Motor neuron (in vitro differentiated cells): ENCODE measurements at regions not wholly inside any gene's neighbourhood (a gene's known extent, or its start where the extent isn't known, plus 50 kb on each side); places are given as distances from the start of the nearest gene placed in this dataset.

ENCODE experiments used
- ATAC-seq, 8 experiments: fragments of 200-7000 bp; cut with Tn5 transposase; replicated peaks in 6 of 8; 2 replicates each; pipeline ENCODE4 v1.8.0; 2021; ENCODE audit warnings: mild to moderate bottlenecking in 8 of 8, moderate library complexity in 8 of 8
- H3K27ac ChIP-seq, 2 donors: fragments of 250-450 bp; sonication (Bioruptor Pico); 2 replicates each; pipeline ENCODE4 v1.9.0; 2021; ENCODE audit warnings: antibody characterized with exemption in 2 of 2, mild to moderate bottlenecking in 2 of 2, moderate library complexity in 1 of 2
- H3K4me1 ChIP-seq, 2 donors: fragments of 250-450 bp; sonication (Bioruptor Pico); replicated peaks in 1 of 2; 2 replicates each; pipeline ENCODE4 v1.6.1; 2021; ENCODE audit warnings: antibody characterized with exemption in 2 of 2, mild to moderate bottlenecking in 2 of 2, moderate library complexity in 1 of 2
- H3K4me3 ChIP-seq, 5 donors: fragments of 250-450 bp; sonication (Bioruptor Pico); 2 replicates each; pipeline ENCODE4 v1.9.0; 2021; ENCODE audit warnings: antibody characterized with exemption in 5 of 5, mild to moderate bottlenecking in 5 of 5, moderate library complexity in 4 of 5
- WGBS, 10 experiments: fragments of 450-650 bp; shearing (Covaris generic); methylation state at CpG; one replicate each; pipeline ENCODE4 v1.0.0; 2022; 5-methylcytosine and 5-hydroxymethylcytosine counted together
- in situ Hi-C, 9 experiments: fragments of 400-800 bp; cut with MboI; loops; one replicate each; pipeline ENCODE4 v1.15.0; 2021; ENCODE audit warnings: low sequenced_read_pairs in 9 of 9, low pct_unique_long_range_greater_than_20kb in 2 of 9; ENCODE audit not compliant: unreplicated experiment in 9 of 9

DNA sequence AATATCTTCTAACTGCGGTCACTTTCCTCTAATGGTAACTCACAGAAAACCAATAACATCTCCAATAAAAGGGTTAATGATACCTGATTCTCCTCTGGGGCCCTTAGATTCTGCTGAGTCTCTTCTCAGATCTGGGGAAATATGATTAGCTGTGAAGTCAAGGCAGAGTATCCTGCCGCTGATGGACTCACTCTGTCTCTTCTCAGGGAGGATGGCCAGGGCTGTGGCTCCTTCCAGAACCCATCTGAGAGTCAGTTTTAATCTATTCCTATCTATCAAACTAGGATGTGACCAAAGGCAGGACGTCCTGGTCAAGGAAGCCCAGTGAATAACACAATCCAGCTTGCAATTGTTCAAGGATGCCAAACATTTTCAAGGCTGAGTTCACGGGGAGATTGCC lies 109.8 kb downstream of the SLC10A2 start:
- Histone ChIP-seq H3K4me1 (peaks cover 2 to 36% of the 10 kb centered on the region in 2 donors), H3K27ac (no peak overlapping the region), H3K4me3 (no peak overlapping the region)
- 0 to 100% (median 65%) methylated on average over 1 to 4 of the region's 4 CpGs; no CpG with 5 or more reads in 1 of the 10 experiments for WGBS, 10 experiments
- in situ Hi-C loops: no loop called here
- no peak for ATAC-seq

DNA sequence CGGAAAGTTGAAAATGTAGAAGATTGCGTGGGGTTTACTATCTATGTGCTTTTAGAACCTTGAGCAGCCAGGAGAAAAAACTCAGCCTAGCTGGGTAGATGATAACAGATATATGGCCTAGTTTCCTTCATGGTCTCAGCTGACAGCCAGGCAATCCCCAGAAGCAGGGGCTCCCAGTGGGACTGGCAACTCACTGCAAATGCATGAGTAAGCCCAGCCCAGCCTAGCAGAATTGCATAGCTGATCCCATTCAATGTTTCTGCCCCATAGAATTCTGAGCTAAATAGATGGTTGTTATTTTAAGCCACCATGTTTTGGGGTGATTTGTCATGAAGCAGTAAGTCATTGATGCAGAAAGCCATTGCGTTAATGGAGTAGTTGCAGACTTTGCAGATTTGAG lies 108.5 kb downstream of the ERCC5 start:
- 12 to 71% (median 45%) methylated on average over 1 to 3 of the region's 3 CpGs; no CpG with 5 or more reads in 2 of the 10 experiments for WGBS, 10 experiments
- peak in 5 of 8 experiments; percentile 77 to 99 (median 99) for ATAC-seq
- no peak overlapping the region for H3K4me3 ChIP-seq
- in situ Hi-C loops: no loop called here
- H3K27ac ChIP-seq: no peak overlapping the region
- peaks cover 2 to 30% of the 10 kb centered on the region in 2 donors for H3K4me1 ChIP-seq

DNA sequence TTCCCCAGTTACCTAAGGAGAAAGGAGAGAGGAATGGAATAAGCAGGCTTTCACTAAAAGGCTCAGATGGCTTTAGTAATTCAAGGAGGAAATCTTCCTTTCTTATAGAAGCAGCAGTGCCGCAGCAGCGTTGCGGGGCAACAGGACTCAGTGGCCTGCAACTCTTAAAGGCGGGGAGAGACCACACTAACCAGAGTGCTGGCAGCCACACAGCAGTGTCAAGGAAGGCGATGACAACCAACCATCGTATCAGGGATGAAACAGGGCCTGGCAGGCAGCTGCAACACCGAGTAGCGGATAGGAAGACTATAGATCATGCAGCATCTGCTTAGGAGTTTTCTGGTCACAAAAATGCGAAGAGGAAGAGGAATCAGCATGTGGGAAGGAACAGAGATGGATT lies 106.0 kb downstream of the ERCC5 start:
- ATAC-seq: no peak
- 13 to 97% (median 75%) methylated on average over 3 to 9 of the region's 9 CpGs; no CpG with 5 or more reads in 1 of the 10 experiments for WGBS, 10 experiments
- Histone ChIP-seq H3K4me1 (peaks cover 2 to 45% of the 10 kb centered on the region in 2 donors), H3K4me3 (no peak overlapping the region), H3K27ac (no peak overlapping the region)
- in situ Hi-C loops: no loop called here

DNA sequence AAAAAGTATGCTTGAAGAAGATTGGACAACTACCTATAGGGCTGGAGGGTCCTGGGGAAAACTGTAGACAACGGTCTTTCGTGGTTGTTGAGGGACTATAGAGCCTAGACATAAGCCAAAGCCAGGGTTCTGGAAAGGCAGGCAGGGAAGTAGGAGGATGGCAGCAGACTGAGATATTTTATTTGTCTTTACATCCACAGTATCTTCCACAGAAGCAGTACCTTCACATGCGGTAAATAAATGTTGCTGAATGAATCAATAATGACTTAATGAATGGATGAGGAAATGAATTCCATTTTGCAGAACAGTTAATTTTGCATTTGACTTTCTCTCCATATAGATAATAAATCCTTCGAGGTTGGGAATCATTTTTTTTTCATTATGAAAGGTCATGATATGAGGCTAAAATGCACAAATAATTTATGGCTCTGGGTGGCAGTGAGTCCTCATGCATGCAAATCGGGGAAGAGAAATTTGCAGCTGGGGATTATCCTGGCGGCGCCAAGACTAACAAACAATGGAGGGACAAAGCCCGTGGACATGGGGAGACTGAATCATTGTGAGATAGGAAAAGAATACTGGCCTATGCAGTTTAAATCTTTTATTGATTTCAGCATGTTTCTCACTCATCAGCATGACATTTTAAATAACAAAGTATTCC lies 102.0 kb downstream of the ERCC5 start:
- in situ Hi-C loops: loop anchor here in 1 of 9 experiments (25.0 kb wide), 1 partner anchor 189 kb away; no protein-coding TSS in a partner anchor
- Histone ChIP-seq H3K4me3 (no peak overlapping the region), H3K27ac (no peak overlapping the region), H3K4me1 (peaks cover 0 to 42% of the 10 kb centered on the region in 2 donors)
- WGBS, 10 experiments: 6 to 82% (median 39%) methylated on average over 1 to 8 of the region's 8 CpGs
- ATAC-seq: peak in 7 of 8 experiments; percentile 45 to 97 (median 95)

DNA sequence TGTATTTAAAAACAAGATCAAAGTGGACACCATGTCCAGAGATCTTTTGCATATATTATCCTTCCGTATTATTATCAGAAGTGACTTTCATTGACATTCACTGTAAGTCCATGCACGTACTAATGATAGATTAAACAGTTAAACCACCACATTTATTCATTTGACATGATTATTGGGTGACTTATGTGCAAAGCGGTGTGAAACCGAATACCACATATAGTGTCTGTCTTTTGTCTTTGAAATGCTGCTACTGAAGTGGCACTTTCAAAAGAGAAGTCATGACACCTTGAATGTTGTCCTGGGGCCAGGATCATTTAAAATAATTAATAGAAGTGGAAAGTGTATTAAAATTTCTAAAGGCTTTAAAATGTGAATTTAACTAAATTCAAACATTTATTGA lies 100.1 kb downstream of the ERCC5 start:
- Histone ChIP-seq H3K4me1 (peaks cover 0 to 42% of the 10 kb centered on the region in 2 donors), H3K4me3 (no peak overlapping the region), H3K27ac (no peak overlapping the region)
- WGBS, 10 experiments: 19 to 100% (median 67%) methylated on average over 2 to 4 of the region's 4 CpGs; no CpG with 5 or more reads in 1 of the 10 experiments
- no peak for ATAC-seq
- in situ Hi-C loops: loop anchor here in 1 of 9 experiments (25.0 kb wide), 1 partner anchor 191 kb away; no protein-coding TSS in a partner anchor

DNA sequence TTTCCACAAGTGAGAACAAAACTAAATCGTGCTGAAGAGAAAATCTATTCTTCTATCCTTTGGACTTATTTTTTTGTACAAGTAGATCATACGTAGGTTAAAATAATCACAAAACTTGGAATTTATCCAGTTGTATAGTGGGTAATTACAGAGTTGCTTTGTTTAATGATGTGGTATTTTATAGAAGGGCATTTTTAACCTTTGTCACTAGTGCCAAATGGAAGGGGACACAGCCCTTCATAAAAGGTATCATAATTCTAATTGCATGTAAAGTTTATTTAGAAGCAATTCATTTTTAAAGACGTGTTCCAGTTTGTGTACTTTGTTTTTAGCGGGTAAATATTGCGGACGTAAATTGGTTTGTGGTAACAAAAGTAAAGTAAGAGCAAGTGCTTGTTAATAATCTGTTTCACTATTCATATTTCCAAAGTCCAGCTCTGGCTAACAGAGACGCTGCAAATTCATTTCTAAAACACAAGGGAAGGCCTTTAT lies 99.5 kb downstream of the ERCC5 start:
- in situ Hi-C loops: loop anchor here in 1 of 9 experiments (25.0 kb wide), 1 partner anchor 192 kb away; no protein-coding TSS in a partner anchor
- no peak for ATAC-seq
- Histone ChIP-seq H3K4me3 (no peak overlapping the region), H3K27ac (no peak overlapping the region), H3K4me1 (peaks cover 0 to 42% of the 10 kb centered on the region in 2 donors)
- 10 to 100% (median 84%) methylated on average over 2 to 7 of the region's 7 CpGs; no CpG with 5 or more reads in 1 of the 10 experiments for WGBS, 10 experiments

DNA sequence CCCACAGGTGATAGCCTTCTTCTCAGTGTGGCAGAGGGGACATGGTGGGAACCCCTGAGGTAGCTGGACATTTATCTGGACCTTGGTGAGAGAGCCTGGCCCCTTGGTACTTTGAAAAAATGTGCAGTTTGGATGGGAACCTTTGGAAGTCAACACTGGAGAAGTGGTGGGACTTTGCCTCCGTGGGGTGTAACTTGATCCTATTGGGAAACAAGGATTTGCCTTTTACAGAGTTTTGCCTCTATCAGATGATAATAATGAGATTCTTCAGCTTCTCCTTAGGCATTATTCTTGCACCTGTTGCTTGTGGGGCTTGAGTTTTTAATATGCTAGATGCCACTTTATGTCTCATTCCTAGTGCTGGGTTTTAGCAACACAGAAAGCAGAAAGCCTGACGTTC lies 99.0 kb downstream of the ERCC5 start:
- no peak overlapping the region for H3K4me3 ChIP-seq
- H3K4me1 ChIP-seq: peaks cover 0 to 42% of the 10 kb centered on the region in 2 donors
- in situ Hi-C loops: loop anchor here in 1 of 9 experiments (25.0 kb wide), 1 partner anchor 192 kb away; no protein-coding TSS in a partner anchor
- ATAC-seq: no peak
- H3K27ac ChIP-seq: no peak overlapping the region
- 0 to 90% (median 71%) methylated on average over 1 to 2 of the region's 2 CpGs; no CpG with 5 or more reads in 1 of the 10 experiments for WGBS, 10 experiments

DNA sequence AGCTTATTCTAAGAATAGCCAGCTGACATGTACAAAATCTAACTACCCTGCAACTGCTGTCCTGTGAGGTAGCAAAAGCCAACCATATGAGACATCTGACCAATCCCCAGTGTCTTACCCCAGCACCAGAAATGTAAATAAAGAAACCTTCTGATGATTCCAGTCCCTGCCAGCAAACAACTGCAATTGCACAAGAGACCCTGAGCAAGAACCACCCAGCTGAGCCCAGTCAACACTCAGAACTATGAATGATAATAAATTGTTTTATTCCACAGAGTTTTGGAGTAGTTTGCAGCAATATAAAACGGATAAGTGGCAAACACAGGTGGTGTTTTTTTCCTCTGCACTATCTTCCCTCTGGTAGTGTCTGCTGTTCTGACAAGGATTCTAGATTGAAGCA lies 94.9 kb downstream of the ERCC5 start:
- Histone ChIP-seq H3K4me3 (no peak overlapping the region), H3K4me1 (peaks cover 0 to 5% of the 10 kb centered on the region in 2 donors), H3K27ac (no peak overlapping the region)
- in situ Hi-C loops: loop anchor here in 1 of 9 experiments (25.0 kb wide), 1 partner anchor 197 kb away; no protein-coding TSS in a partner anchor
- 0 to 100% (median 83%) methylated on average over 1 of the region's 1 CpG; no CpG with 5 or more reads in 3 of the 10 experiments for WGBS, 10 experiments
- ATAC-seq: no peak

DNA sequence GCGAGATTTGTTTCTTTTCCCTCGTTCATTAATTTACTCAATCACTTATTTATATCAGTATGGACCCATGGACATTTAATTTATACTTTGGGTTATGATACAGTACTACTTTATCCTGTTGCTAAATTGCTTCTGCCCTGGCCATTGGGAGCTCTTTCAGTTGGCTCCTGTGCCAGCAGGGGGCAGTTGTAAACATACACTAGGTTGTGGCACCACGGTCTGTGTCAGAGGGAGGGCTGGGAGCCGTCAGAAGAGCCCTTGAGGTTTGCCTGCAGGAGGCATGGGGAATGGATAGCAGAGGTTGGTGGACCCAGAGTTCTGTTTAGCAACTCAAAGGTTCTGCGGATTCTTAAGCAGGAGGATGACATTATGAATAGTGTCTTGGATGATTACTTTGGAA lies 94.3 kb downstream of the ERCC5 start:
- in situ Hi-C loops: loop anchor here in 1 of 9 experiments (25.0 kb wide), 1 partner anchor 197 kb away; no protein-coding TSS in a partner anchor
- WGBS, 10 experiments: 13 to 100% (median 84%) methylated on average over 1 to 5 of the region's 5 CpGs
- H3K4me1 ChIP-seq: no peaks in the 10 kb centered on the region
- ATAC-seq: no peak
- H3K27ac ChIP-seq: no peak overlapping the region
- H3K4me3 ChIP-seq: no peak overlapping the region

DNA sequence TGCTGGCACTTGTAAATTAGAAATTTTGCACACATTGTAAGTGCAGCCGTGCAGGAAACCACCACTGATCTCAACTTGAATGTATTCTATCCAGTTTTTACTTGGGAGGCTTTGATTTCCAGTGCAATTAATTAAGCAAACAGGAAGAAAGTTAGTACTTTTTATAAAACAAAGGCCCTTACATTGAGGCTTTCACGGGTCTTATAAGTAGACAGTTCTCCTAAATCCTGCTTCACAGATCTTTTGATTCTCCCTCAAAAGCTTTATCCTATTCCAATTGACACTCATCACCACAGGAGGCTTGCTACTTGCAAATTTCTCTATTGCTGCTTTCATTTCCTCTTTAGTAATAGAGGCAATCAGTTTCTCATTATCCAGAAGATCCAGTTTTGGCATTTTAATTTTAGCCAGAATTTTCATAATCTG lies 90.1 kb downstream of the ERCC5 start:
- peaks cover 0 to 6% of the 10 kb centered on the region in 2 donors for H3K4me1 ChIP-seq
- in situ Hi-C loops: loop anchor here in 1 of 9 experiments (25.0 kb wide), 1 partner anchor 201 kb away; no protein-coding TSS in a partner anchor
- no peak overlapping the region for H3K27ac ChIP-seq
- H3K4me3 ChIP-seq: no peak overlapping the region
- ATAC-seq: no peak
- 0 to 50% (median 27%) methylated on average over 1 to 2 of the region's 2 CpGs; no CpG with 5 or more reads in 3 of the 10 experiments for WGBS, 10 experiments

DNA sequence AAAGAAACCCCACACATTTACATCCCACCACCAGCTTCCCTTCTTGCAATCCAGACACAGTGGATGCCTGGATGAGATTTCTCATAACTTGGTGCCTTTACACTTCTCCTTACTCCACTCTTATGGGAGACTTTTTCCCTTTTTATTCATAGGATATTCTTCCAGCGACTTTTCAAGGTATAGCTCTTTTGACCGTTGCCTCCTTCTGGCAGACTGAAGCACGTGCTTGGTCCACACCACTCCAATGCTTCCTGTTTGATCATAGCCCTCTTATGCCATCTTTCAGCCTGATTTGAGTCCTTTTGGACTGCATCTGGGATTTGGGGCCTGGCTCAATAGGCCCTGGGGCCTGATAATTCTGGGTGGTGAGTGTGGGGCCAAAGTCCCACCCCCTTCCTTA lies 87.7 kb downstream of the ERCC5 start:
- 23 to 100% (median 88%) methylated on average over 1 to 3 of the region's 3 CpGs; no CpG with 5 or more reads in 3 of the 10 experiments for WGBS, 10 experiments
- Histone ChIP-seq H3K4me1 (peaks cover 0 to 6% of the 10 kb centered on the region in 2 donors), H3K27ac (no peak overlapping the region), H3K4me3 (no peak overlapping the region)
- no peak for ATAC-seq
- in situ Hi-C loops: loop anchor here in 1 of 9 experiments (25.0 kb wide), 1 partner anchor 204 kb away; no protein-coding TSS in a partner anchor

DNA sequence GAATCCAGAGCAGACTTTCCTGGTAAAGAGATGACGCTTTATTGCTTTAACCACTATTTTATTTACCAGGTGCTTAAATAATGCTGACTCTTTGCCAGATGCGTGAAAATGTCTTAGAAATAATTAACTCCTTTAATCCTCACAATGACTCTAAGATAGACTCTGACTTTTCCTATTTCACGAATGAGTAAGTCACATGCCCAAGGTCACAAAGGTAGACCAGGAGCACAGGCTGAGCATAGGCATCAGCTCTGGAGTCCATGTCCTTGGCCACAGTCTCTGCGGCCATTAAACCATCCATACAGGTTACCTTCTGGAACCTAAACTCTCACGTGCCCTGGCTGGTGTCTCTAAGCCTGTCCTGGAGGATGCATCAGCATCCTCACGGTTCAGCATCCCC lies 87.3 kb downstream of the ERCC5 start:
- 10 to 94% (median 87%) methylated on average over 2 to 6 of the region's 6 CpGs; no CpG with 5 or more reads in 1 of the 10 experiments for WGBS, 10 experiments
- H3K4me1 ChIP-seq: peaks cover 0 to 6% of the 10 kb centered on the region in 2 donors
- H3K27ac ChIP-seq: no peak overlapping the region
- no peak overlapping the region for H3K4me3 ChIP-seq
- in situ Hi-C loops: loop anchor here in 1 of 9 experiments (25.0 kb wide), 1 partner anchor 204 kb away; no protein-coding TSS in a partner anchor
- ATAC-seq: no peak

DNA sequence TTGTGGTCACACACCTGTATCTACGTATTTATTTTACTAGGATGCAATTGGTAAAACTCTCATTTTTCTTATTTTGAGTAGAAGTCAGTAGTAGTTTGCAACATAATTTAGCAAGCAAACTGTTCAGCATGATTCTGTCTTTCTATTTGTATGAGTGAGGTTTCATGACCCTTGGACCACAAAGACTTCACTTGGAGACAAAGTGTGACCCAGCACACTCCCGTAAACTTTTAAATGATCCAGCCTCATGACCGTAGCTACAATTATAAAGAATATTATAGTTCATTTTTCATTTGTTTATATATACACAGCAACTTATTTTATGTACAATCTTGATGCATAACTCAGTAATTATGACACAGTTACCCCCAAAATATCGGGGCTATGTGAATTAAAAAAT lies 86.5 kb downstream of the ERCC5 start:
- WGBS, 10 experiments: 10 to 100% (median 88%) methylated on average over 1 to 4 of the region's 4 CpGs; no CpG with 5 or more reads in 1 of the 10 experiments
- H3K27ac ChIP-seq: no peak overlapping the region
- no peak overlapping the region for H3K4me3 ChIP-seq
- in situ Hi-C loops: loop anchor here in 1 of 9 experiments (25.0 kb wide), 1 partner anchor 205 kb away; no protein-coding TSS in a partner anchor
- ATAC-seq: no peak
- H3K4me1 ChIP-seq: peaks cover 0 to 6% of the 10 kb centered on the region in 2 donors
